ENCODE measurements at regions not wholly inside any gene's neighbourhood (a gene's known extent, or its start where the extent isn't known, plus 50 kb on each side); places are given as distances from the start of the nearest gene placed in this dataset.
"Not testable (repeated sequence)": the region's sequence is repeated elsewhere in the genome, so short reads cannot be mapped to it uniquely, and the experiment has no call there.

DNA sequence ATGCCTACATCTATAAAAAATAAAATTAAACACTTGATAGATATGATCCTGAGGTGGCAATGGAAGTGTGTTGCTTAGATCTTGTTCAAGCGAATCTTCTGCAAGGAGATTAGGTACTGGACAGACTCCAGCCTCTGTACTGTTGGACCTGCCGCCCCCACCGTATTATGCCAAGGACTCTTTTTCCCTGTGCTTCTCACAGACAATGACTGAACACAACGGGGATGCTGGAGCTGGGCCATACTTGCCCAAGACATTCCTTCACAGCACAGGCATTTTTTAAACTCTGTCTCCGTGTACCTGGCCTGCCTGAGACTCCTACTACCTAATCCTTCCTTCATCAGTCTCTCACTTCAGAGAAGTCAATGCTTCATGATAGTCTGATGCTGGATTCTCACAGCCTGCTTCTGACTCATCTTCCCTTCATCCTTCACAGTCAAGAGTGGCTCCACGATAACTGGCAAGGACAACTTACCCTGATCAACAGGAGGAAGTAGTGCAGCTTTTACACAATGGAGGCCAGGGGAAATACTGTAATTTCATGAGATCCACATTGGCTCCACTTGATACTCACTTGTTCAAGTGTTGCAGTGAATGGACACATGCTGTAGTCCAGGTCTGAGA is 754.6 kb upstream of the AGA start:
- DNase-seq: no peak

DNA sequence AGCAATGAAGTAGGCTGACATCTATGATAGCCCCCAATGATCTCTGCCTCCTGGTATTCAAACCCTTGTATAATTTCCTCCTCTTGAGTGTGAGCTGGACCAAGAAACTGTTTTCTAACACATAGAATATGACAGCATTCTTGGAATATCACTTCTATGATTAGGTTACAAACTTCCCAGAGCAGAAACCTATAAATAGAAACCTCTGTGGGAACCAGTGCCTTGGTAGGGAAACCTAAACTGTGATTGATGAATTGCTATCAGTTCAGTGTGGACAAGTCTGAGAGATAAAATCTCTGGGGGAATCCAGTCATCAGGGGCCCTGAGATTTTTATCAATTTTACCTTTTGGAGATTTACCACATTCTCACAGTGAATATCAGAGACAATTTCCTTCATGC is 756.5 kb upstream of the AGA start:
- DNase-seq: no peak

DNA sequence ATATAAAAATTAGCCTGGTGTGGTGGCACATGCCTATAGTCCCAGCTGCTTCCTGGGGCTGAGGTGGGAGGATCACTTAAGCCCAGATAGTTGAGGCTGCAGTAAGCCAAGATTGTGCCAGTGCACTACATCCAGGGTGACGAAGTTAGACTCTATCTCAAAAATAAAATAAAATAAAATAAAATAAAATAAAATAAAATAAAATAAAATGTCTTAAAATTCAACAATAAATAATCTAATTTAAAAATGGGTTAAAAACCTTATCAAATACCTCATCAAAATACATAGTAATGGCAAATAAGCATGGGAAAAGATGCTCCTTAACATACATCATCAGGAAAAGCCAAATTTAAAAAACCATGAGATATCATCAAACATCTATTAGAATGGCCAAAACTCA is 760.2 kb upstream of the AGA start:
- no peak for DNase-seq

DNA sequence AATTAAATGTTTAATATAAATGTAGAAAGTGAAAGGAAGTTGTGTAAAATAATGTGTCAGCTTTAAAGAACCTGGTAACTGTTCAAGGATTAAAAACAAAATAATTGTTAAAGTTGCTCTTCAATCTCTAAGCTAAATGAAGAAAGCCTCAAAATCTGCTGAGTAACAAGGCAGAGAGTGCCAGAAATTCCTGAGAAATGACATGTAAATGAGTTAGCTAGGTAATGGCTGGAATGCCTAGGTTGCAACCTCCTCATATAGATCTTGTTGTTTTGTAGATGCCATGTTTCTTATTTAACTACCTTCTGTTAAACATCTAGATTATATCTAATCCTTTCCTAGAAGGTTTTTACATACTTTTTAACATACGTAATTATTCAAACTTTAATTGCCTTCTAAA is 763.6 kb upstream of the AGA start:
- no peak for DNase-seq

DNA sequence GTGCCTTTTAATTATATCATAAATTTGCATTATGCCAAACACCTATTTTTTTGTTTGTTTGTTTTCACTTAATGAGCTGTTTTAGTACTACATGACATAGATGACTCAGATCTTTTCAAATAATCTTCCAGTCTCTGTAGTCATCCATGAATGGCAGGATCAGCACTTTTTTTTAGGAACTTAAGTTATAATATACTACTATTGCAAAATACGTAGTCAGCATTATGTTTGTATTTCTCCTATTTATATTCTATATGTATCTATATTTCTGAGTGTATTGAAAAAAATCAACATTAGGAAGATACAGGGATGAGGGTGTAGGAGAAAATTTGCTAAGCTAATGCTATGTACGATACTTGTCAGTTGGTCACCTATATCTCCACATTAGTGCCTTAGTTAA is 773.1 kb upstream of the AGA start:
- DNase-seq: no peak

DNA sequence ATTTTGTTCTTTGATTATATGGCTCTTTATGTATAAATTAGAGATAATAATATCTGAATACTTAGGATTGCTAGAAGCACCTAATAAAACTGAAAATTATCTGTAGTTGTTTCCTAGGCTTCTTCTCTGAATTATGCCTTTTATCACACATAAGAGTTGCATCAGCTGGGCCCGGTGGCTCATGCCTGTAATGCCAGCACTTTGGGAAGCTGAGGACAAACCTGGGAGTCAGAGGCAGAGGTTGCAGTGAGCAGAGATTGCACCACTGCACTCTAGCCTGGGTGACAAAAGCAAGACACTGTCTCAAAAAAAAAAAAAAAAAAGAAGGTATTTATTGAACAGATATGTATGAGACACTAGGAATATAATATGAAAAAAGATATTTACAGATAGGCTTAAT is 773.5 kb upstream of the AGA start:
- DNase-seq: no peak

DNA sequence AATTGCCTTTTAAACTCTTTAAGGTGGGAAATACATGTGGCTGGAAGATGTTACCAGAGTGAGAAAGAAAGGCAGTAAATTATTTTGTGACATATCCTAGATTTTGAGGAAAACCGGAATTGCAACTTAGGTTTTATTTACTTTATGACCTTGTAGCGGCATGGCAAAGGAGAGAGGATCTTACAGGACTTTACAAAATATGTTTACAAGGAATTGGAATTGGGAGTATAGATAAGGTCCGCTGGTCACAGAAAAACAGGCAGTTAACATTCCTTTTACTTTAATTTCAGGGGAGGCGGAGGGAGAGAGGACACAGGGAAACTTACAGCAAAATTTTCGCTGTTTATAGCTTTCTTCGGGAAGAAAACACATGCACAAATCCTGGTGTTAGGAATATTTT is 784.2 kb upstream of the AGA start:
- DNase-seq: not testable (repeated sequence)

DNA sequence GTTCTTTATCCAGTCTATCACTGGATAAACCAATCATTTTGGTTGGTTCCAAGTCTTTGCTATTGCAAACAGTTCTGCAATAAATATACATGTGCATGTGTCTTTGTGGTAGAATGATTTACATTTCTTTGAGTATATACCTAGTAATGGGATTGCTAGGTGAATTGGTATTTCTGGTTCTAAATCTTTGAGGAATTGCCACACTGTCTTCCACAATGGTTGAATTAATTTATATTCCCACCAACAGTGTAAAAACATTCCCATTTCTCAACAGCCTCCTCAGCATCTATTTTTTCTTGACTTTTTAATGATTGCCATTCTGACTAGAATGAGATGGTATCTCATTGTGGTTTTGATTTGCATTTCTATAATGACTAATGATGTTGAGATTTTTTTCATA is 791.7 kb upstream of the AGA start:
- DNase-seq: no peak

DNA sequence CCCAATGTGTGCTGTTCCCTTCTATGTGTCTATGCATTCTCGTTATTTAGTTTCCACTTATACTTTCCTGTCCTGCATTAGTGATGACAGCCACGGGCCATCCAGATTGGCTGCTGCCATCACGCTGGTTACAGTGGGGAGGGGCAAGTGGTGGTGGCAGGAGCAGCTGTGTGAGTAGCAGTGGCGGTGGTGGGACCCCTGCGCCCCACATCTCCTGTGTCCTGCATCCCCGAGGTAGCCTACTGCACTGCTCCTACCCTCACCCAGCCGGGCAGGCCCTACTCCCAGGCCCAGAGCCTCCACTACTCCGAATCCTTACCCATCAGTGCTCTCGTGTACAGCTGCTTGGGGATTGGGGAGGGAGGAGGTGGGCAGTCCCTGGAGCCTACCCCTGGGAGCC is 798.7 kb upstream of the AGA start:
- DNase-seq: no peak

DNA sequence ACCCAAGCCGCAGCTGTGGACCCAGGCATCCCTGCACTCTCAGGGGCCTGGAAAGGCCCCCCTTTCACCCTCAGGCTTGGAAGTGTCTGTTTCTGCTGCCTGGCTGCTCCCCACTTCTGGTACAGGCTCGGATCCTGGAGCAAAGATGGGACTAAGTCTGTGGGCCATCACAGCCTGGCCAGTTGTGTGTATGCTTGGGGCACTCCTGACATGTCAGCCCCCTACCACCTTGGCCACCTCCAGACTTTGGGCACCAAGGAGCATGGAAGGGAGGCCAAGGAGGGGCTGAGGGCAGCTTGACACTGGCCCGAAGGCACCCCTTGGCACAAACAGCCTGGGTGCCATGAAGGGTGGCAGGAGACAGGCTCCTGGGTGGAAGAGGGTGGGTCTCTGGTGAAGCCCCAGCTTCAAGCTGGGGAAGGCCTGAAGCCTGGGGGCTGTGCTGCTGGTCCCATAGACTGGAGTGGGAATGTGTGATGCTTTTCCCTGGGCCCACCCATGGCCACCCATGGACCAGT is 799.4 kb upstream of the AGA start:
- no peak for DNase-seq

DNA sequence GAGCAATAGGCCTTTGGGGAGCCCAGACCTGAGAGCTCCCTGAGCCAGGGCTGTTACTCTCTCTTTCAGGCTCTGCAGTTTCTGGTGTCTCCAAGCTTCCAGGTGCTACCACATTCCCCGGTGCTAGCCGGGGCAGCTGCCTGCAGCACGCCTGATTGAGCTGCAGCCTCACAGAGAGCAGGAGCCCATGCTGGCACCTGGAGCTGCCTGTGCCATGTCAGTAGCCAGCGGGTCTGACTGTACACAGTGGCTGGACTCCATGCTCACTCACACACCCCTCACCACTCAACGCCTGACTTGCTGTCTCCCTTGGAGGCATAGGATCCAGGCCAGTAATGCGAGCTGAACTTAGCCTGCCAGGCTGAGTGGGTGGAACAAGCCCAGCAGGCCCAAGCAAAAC is 800.4 kb upstream of the AGA start:
- no peak for DNase-seq

DNA sequence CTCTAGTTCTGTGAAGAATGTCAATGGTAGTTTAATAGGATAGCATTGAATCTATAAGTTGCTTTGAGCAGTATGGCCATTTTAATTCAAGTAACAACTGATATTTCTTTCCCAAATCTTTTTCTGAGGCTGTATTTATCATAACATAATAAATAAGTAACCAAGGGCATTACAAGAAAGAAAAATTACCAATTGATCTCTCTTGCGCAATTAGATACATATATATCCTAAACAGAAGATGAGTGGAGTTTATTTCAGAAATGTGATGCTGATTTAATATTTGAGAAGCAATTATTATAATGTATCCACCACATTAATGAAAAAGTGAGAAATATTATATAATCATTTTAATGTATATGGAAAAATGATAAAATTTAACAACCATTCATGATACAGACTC is 802.5 kb upstream of the AGA start:
- no peak for DNase-seq

DNA sequence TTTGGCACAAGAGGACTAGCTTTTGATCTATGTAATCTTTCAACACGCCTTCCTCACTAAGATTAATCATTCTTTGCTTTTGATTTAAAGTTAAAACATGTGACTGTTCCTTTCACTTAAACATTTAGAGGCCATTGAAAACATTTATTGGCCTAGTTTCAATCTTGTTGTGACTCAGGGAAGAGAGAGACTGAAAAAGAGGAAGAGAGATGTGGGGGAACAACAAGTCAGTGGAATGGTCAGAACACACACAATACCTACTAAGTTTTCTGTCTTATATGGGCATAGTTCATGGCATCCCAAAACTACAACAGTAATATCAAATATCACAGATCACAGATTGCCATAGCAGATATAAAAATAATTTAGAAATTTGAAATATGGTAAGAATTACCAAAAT is 812.9 kb upstream of the AGA start:
- DNase-seq: no peak

DNA sequence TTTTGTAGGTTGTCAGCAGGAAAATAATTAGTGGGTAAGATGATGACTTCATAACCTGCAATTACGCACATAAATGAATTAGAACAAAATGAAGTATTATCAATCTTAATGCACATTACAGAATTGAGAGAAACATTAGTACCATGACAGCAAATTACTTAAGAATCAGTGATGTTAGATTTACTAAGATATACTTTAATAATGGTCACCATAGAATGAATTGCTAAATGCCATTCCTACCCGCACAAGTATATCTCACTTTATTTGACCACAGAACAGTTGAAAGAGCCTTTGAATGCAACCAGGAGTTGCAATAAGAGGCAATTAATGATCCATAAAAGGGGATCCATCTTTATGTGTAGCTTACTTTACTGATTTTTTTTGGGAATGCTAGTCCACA is 816.4 kb upstream of the AGA start:
- no peak for DNase-seq

DNA sequence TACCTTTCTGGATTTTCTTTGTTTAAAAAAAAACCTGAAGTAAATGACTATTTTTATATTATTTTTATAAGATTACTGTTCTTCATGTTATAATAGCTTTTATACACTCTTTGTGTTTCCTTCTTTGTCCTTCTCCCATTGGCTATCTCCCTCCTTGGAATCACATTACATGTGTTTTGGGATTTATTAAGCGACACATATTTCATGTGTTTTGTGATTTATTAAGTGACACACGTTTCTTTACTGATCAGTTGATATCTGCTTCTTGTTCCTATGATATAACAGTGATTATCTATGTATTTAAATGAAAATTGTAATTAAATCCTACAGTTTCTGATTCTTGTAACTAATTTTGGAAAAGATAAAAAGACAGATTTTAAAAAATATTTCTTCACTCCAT is 817.3 kb upstream of the AGA start:
- DNase-seq: no peak

DNA sequence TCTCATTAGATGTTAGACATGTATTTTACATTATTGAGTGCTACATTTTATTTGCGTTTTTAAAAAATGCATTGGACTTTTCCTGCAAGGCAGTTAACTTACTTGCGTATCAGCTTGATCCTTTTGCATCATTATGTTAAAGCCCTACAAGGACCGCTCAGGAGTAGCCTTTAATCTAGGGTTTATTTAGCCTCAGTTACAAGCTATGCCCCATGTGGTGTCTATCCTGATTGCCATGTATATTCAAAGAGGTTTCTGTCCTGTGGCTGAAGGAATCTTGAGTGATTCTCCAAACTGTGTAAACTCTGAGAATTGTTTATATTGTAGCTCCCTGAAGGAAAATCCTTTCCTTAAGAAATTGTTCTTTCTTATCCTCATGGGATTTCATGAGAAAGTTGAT is 821.8 kb upstream of the AGA start:
- DNase-seq: no peak

DNA sequence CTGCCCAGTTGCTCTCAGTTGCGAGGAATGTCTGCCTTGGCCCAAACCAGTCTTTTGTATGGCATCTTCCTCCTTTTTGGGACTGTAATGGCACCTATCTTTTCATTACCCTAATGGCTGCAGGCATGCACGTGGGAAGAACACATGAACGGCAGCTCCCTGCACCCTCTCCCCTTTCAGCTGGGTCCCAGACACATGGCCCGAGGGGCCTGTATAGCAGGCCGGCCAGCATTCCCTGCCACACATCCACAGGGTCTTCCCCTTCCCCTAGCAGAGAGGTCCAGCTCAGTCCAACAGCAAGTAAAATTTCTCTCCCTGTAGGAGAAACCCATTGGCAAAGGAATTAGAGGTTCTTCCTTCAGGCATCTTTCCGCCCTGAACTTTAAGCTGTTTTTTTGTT is 829.1 kb upstream of the AGA start:
- DNase-seq: no peak

DNA sequence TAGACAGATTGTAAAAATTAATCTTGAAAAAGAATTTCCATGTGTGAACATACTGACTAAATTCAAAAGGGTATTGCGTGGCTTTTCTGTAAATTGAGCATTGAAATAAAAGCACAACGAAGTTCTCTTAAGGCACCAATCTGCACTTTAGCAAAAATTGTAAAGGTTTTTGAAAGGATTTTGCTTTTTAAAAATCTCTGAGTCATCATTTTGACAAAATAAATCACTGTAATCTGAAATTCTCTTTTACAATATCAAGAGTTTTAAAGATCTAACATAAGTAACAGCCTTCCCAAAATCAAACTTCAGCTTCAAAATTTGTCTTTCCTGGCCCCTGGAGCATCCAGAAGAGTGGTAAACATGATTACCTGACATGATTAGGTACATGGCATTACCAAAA is 830.9 kb upstream of the AGA start:
- DNase-seq: no peak

DNA sequence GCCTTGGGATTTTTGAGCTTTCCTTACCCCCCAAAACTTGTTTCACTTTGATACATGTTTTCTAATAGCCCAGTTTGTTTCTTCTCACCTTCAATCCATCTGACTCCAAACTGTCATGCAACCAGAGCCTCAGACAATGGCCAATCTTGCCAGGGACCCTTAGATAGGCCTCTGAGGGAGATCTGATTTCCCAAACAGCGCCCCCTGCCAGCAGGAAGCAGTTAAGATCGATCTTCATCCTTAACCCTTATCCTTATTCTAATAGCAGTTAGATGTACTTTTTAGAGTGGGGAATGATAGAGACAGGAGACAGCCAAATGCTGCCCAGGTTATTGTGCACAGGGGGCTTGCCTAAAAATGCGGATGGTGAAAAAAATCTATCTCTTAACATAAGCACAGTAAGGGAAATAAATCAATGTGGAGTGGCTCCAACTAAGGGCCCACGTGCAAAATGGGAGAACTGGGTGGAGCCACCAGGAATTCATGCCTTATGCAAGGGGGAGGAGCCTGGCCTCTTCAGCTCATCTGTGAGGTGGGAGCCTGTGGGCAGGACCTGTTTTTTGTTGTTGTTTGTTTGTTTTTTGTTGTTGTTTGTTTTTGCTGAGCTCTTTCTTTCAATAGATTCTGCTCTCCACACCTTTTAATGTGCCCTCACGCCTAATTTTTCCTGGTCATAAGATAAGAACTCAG is 833.6 kb upstream of the AGA start:
- DNase-seq: no peak

DNA sequence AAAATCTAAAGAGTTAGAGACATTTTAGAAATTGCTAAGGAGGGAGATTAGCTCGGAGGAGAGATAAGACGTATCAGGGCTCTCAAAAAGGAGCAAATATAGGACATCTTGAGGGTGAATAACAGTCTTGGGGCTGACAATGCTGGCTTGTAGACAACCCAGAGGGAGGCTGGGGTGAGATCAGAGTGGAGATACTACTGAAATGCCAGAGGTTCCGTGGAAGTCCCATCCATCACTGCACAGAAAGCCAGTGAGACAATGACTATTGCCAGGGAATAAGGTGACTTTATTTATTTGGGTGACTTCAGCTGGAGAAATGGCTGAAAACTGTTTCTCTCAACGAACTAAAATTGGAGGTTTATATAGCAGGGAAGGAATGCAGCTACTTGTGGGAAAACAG is 838.1 kb upstream of the AGA start:
- no peak for DNase-seq

DNA sequence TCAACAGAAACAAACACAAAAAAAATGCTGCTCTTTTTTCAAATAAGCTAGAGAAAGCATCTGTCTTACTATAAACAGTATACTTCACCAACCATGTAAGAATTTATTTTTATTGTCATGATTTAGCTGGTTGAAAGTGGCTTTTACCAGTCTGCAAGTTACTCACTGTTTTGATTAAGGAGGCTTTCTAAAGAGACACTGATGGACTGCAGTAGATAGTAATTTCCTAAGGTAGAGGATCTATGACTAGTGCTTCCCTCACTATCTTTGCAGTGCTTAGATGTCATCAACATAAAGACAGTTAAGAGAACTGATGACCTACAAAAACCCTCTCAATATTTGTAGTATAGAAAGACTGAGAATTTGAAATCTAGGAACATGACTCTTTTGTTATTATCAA is 846.2 kb upstream of the AGA start:
- no peak for DNase-seq

DNA sequence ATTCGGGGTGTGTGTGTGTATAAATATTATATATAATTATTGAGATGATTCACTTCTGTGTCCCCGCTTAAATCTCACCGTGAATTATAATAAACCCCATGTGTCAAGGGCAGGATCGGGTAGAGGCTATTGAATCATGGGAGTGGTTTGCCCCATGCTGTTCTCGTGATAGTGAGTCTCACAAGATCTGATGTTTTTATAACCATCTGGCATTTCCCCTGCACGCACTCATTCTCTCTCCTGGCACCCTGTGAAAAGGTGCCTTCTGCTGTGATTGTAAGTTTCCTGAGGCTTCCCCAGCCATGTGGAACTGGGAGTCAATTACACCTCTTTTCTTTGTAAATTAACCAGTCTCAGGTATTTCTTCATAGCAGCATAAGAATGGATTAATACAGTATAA is 851.4 kb upstream of the AGA start:
- DNase-seq: no peak

DNA sequence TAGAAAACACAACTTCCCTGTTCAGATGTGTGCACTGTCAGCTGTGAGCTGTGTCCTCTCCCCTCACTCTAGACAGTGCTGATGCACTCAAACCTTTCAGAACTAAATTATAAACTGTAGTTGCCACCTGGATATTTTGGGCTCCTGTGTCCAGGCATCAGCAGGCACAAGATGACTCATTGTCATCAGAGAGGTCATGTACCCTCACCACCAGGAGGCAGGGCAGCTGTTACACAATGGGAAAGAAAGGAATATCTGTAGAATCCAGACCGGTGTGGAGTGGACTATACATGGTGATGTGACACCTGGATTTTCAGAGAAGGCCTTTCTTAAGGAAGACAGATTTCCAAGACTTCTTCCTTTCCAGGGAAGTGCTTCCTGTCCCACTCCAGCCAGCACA is 854.4 kb upstream of the AGA start:
- DNase-seq: no peak

DNA sequence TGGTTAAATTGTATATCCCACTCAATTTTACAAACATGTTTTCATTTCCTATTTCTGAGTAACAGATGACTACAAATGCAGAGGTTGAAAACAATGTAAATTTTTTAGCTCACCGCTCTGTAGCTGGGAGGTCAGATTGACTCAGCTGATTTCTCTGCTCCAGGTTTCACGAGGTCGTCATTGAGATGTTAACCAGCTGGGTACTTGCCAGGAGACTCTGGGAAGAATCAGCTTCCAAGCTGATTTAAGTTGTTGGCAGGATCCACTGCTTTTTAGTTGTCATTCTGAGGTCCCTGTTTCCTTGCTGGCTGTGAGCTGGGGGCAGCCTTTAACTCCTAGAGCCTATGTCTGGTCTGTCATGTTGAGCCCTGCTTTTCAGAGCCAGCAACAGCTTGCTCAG is 864.3 kb upstream of the AGA start:
- DNase-seq: no peak

DNA sequence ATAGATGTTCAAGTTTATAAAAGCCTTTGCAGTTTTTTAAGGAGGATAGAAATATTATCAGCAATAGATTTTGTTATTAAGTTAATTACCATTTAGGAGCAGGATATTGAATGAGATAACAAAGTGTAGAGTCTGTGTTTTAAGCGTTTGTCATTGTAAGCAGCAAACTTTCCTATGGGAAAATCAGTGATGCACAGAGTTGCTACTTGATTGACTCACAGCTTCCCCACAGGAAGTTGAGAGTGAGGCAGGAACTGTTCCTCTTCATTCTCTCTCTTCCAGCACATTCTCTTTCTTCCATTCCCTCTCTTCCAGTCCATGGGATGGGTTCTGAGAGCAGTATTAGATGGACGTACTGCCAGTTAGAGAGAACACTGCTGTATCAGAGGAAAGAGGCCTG is 867.7 kb upstream of the AGA start:
- no peak for DNase-seq

Measured in stimulated activated CD8-positive, alpha-beta memory T cell treated with anti-CD3 and anti-CD28 coated beads, Interleukin-4, amount 100 ng/mL, for 48 hours (primary cell).